PC-9 (cell line): ENCODE measurements at regions not wholly inside any gene's neighbourhood (a gene's known extent, or its start where the extent isn't known, plus 50 kb on each side); places are given as distances from the start of the nearest gene placed in this dataset.

Experiments
- BruUV-seq: library from RNA; stranded (reverse); fragments of 400-500 nt; replicated peaks from 2 replicates; lab custom pipeline; 2021; lab: Mats Ljungman, UMichigan
- CTCF ChIA-PET: fragments of 300-600 bp; sonication (Branson Sonifier 250); formaldehyde crosslinking; loops from one replicate; lab custom pipeline; 2022; ENCODE audit warnings: antibody characterized with exemption; lab: Charles Lee
- POLR2A ChIA-PET: fragments of 300-600 bp; sonication (Branson Sonifier 250); formaldehyde crosslinking; loops from one replicate; lab custom pipeline; 2022; ENCODE audit warnings: antibody characterized with exemption; ENCODE audit not compliant: unreplicated experiment; lab: Charles Lee
- DNase-seq, 2 experiments: peaks; one replicate each; pipeline versions ENCODE4 v3.0.0 to v3.0.0-alpha.2; 2015 to 2022; ENCODE audit warnings: mixed read lengths in 1 of 2
- H2AFZ ChIP-seq: fragments of 200-600 bp; sonication (generic); 2 replicates; pipeline ENCODE4 v1.8.1; 2017; ENCODE audit warnings: antibody characterized with exemption
- H3F3A ChIP-seq: fragments of 200-600 bp; sonication (generic); 2 replicates; pipeline ENCODE4 v1.8.1; 2017; ENCODE audit warnings: antibody characterized with exemption, mild to moderate bottlenecking, low read depth; ENCODE audit not compliant: insufficient read depth
- H3K27ac ChIP-seq: fragments of 200-600 bp; sonication (generic); 2 replicates; pipeline ENCODE4 v1.6.1; 2016; ENCODE audit warnings: mixed run types
- H3K27me3 ChIP-seq: fragments of 200-600 bp; sonication (generic); 2 replicates; pipeline ENCODE4 v1.6.1; 2016; ENCODE audit warnings: low read depth, mixed run types; ENCODE audit not compliant: insufficient read depth
- H3K36me3 ChIP-seq: fragments of 200-600 bp; sonication (generic); 2 replicates; pipeline ENCODE4 v1.6.1; 2016; ENCODE audit warnings: low read depth, mixed run types
- H3K4me1 ChIP-seq: fragments of 200-600 bp; sonication (generic); replicated peaks from 2 replicates; pipeline ENCODE4 v1.6.1; 2016; ENCODE audit warnings: mixed run types; ENCODE audit not compliant: insufficient read depth
- H3K4me2 ChIP-seq: fragments of 200-600 bp; sonication (generic); 2 replicates; pipeline ENCODE4 v1.6.1; 2017; ENCODE audit warnings: mixed run types
- H3K4me3 ChIP-seq: fragments of 200-600 bp; sonication (generic); 2 replicates; pipeline ENCODE4 v1.6.1; 2016; ENCODE audit warnings: mixed run types
- H3K79me2 ChIP-seq: fragments of 200-600 bp; sonication (generic); 2 replicates; pipeline ENCODE4 v1.6.1; 2017; ENCODE audit warnings: low read depth, mixed run types
- H3K9me2 ChIP-seq: fragments of 200-600 bp; sonication (generic); 2 replicates; pipeline ENCODE4 v1.8.1; 2017; ENCODE audit warnings: mild to moderate bottlenecking; ENCODE audit not compliant: insufficient read depth
- H3K9me3 ChIP-seq: fragments of 200-600 bp; sonication (generic); 2 replicates; pipeline ENCODE4 v1.8.1; 2016; ENCODE audit warnings: low read depth; ENCODE audit not compliant: insufficient read depth
- H4K20me1 ChIP-seq: fragments of 200-600 bp; sonication (generic); 2 replicates; pipeline ENCODE4 v1.8.1; 2017; ENCODE audit not compliant: insufficient read depth
- EZH2 ChIP-seq: fragments of 200-600 bp; sonication (generic); IDR thresholded peaks from 2 replicates; pipeline ENCODE4 v1.8.0; 2017; ENCODE audit warnings: antibody characterized with exemption, low read depth
- intact Hi-C: fragments of 100-400 bp; cut with micrococcal nuclease; formaldehyde crosslinking; loops from one replicate; pipeline ENCODE4 v1.10.0; 2022; ENCODE audit not compliant: unreplicated experiment
- TF ChIP-seq, protein P1 (sequence below): fragments of 200-600 bp; sonication (generic); conservative IDR thresholded peaks from 2 replicates; pipeline ENCODE4 v1.6.1; 2017; ENCODE audit warnings: mixed run types, antibody characterized with exemption, mild to moderate bottlenecking, moderate library complexity

DNA sequence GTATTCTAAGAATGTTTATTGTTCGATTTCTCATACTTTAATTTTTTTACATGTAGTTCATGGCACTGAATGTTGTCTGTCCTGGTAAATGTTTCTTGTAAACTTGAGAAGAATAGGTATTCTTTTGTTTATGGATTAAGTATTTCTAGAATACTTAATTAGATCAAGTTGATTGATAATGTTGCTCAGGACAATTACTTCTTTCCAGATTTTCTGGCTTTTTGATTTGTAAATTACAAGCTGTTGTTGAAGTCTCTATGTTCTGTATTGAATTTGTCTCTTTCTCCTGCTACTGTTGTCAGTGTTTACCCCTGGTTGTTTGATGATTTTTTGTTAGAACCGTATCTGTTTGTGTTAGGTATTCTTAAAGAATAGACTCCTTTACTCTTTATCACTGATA, 1720.9 kb upstream of the AGA start:
- Histone ChIP-seq H3F3A (no peaks in the 10 kb centered on the region), H3K9me3 (no peaks in the 10 kb centered on the region), H3K27ac (no peak overlapping the region), H3K4me2 (no peak overlapping the region), H3K4me3 (no peak overlapping the region), H4K20me1 (no peaks in the 10 kb centered on the region), H2AFZ (no peak overlapping the region), H3K79me2 (no peaks in the 10 kb centered on the region), H3K36me3 (no peaks in the 10 kb centered on the region), H3K27me3 (no peaks in the 10 kb centered on the region), H3K4me1 (no peaks in the 10 kb centered on the region), H3K9me2 (no peaks in the 10 kb centered on the region)
- no peak for DNase-seq
- no peak for TF ChIP-seq EZH2
- TF ChIP-seq, protein P1, sequence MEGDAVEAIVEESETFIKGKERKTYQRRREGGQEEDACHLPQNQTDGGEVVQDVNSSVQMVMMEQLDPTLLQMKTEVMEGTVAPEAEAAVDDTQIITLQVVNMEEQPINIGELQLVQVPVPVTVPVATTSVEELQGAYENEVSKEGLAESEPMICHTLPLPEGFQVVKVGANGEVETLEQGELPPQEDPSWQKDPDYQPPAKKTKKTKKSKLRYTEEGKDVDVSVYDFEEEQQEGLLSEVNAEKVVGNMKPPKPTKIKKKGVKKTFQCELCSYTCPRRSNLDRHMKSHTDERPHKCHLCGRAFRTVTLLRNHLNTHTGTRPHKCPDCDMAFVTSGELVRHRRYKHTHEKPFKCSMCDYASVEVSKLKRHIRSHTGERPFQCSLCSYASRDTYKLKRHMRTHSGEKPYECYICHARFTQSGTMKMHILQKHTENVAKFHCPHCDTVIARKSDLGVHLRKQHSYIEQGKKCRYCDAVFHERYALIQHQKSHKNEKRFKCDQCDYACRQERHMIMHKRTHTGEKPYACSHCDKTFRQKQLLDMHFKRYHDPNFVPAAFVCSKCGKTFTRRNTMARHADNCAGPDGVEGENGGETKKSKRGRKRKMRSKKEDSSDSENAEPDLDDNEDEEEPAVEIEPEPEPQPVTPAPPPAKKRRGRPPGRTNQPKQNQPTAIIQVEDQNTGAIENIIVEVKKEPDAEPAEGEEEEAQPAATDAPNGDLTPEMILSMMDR, result no peak
- intact Hi-C loops, result no loop called here
- CTCF ChIA-PET, result no interaction called here
- POLR2A ChIA-PET, result interaction anchor here (0.7 kb wide), 1 partner anchor 49 kb away, joined by 4 read pairs; no protein-coding TSS in a partner anchor
- BruUV-seq, result no TSS peak

DNA sequence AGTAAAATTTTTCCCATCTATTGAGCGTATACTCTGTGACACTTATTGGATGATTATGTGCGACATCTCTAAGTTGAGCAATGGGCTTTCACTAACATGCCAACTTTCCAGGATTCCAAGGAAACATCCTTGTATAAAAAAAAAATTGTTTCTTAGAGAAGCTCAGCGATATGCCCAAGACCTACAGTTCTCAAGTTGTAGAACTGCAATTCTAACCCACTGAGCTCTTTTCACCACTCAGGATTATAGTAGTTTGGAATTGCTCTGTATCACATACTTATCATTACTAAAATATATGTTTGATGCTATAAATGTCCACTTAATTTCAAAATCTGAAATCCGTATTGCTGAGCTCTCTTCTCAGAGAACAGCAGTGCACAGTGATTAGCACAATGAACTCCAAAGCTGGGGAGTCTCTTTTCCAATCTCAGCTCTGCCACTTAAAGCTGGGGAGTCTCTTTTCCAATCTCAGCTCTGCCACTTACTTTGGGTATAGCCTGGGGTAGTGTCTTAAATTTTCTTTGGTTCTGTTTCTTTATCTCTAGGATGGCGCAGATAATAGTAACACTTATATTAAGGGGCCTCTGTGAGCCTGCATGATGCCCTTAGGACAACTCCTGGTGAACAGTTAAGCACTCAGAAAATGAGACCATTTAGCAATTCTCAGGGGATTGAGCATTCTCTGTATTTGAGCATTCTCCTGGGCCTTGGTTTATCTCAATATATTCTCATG, 1722.2 kb upstream of the AGA start:
- Histone ChIP-seq H3K4me1 (no peaks in the 10 kb centered on the region), H3K9me3 (no peaks in the 10 kb centered on the region), H3K36me3 (no peaks in the 10 kb centered on the region), H3K79me2 (no peaks in the 10 kb centered on the region), H3K27me3 (no peaks in the 10 kb centered on the region), H3K27ac (no peak overlapping the region), H3K4me3 (no peak overlapping the region), H2AFZ (no peak overlapping the region), H3F3A (no peaks in the 10 kb centered on the region), H3K4me2 (no peak overlapping the region), H3K9me2 (no peaks in the 10 kb centered on the region), H4K20me1 (no peaks in the 10 kb centered on the region)
- POLR2A ChIA-PET, result no interaction called here
- intact Hi-C loops, result no loop called here
- BruUV-seq, result no TSS peak
- CTCF ChIA-PET, result no interaction called here
- TF ChIP-seq, protein P1, result no peak
- no peak for TF ChIP-seq EZH2
- no peak for DNase-seq

DNA sequence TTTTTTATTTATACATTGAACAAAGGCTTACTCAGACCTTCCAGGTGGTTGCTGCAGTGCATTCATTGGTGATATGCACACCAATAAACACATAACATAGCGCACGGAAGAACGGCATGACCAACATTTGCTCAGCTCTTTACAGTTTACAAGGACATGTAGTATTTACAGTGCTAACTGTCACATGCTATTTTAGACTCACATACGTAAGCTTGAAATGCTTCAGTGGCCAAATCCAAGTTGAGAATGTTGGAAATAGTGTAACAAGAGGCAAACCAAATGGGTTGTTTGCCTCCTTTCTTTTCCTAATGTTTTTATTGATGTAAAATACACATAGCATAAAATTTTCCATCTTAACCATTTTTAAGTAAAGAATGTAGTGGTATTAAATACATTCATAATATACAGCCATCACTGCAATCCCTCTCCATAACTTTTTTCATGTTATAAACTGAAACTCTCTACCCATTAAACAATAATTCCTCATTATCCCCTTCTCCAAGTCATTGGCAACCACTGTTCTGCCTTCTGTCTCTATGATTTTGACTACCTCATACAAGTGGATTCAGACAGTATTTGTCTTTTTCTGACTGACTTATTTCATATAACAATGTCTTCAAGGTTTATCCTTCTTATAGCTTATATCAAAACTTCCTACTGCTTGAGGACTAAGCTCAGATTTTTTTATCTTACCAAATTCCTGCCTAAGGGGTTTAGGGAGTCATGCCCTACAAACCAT, 1722.9 kb upstream of the AGA start:
- no peak for TF ChIP-seq EZH2
- Histone ChIP-seq H3K4me3 (no peak overlapping the region), H3K79me2 (no peaks in the 10 kb centered on the region), H3K36me3 (no peaks in the 10 kb centered on the region), H4K20me1 (no peaks in the 10 kb centered on the region), H3K27me3 (no peaks in the 10 kb centered on the region), H3F3A (no peaks in the 10 kb centered on the region), H3K4me1 (no peaks in the 10 kb centered on the region), H3K4me2 (no peak overlapping the region), H3K27ac (no peak overlapping the region), H2AFZ (no peak overlapping the region), H3K9me2 (no peaks in the 10 kb centered on the region), H3K9me3 (no peaks in the 10 kb centered on the region)
- no TSS peak for BruUV-seq
- ChIA-PET POLR2A (no interaction called here), CTCF (no interaction called here)
- intact Hi-C loops, result no loop called here
- no peak for DNase-seq
